ENCODE measurements at regions not wholly inside any gene's neighbourhood (a gene's known extent, or its start where the extent isn't known, plus 50 kb on each side); places are given as distances from the start of the nearest gene placed in this dataset.
"Not testable (repeated sequence)": the region's sequence is repeated elsewhere in the genome, so short reads cannot be mapped to it uniquely, and the experiment has no call there.

DNA sequence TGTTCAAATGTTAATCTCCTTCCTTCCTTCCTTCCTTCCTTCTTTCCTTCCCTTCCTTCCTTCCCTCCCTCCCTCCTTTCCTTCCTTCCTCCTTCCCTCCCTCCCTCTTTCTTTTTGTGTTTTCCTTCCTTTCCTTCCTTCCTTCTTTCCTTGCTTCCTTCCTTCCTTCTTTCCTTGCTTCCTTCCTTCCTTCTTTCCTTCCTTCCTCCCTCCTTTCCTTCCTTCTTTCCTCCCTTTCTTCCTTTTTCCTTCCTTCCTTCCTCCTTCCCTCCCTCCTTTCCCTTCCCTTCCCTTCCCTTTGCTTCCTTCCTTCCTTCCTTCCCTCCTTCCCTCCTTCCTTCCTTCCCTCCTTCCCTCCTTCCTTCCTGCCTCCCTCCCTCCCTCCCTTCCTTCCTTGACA is 136.3 kb downstream of the SLC25A46 start:
- TF ChIP-seq, protein P1, sequence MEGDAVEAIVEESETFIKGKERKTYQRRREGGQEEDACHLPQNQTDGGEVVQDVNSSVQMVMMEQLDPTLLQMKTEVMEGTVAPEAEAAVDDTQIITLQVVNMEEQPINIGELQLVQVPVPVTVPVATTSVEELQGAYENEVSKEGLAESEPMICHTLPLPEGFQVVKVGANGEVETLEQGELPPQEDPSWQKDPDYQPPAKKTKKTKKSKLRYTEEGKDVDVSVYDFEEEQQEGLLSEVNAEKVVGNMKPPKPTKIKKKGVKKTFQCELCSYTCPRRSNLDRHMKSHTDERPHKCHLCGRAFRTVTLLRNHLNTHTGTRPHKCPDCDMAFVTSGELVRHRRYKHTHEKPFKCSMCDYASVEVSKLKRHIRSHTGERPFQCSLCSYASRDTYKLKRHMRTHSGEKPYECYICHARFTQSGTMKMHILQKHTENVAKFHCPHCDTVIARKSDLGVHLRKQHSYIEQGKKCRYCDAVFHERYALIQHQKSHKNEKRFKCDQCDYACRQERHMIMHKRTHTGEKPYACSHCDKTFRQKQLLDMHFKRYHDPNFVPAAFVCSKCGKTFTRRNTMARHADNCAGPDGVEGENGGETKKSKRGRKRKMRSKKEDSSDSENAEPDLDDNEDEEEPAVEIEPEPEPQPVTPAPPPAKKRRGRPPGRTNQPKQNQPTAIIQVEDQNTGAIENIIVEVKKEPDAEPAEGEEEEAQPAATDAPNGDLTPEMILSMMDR (conservative IDR thresholded peaks at IDR 0.05), result not testable (repeated sequence)
- not testable (repeated sequence) for TF ChIP-seq ZFX (IDR thresholded peaks at IDR 0.05)

Measured in C4-2B (cell line).